ENCODE measurements at regions not wholly inside any gene's neighbourhood (a gene's known extent, or its start where the extent isn't known, plus 50 kb on each side); places are given as distances from the start of the nearest gene placed in this dataset.

GRCh38 chr18:40063488-40063887, 1891.5 kb upstream of the PIK3C3 start:
- TF ChIP-seq CTCF (IDR thresholded peaks at IDR 0.05; ENCODE audit: low read length) (no peak), EZH2 (IDR thresholded peaks at IDR 0.05; ENCODE audit: borderline replicate concordance, low read length) (no peak)
